Smooth muscle cell (in vitro differentiated cells): ENCODE measurements at regions not wholly inside any gene's neighbourhood (a gene's known extent, or its start where the extent isn't known, plus 50 kb on each side); places are given as distances from the start of the nearest gene placed in this dataset.

Source experiments
- DNase-seq: peaks from one replicate; lab custom pipeline; 2025; ENCODE audit not compliant: unreplicated experiment; lab: John Stamatoyannopoulos, UW
- H2AFZ ChIP-seq: fragments of 200-600 bp; sonication (generic); 2 replicates; pipeline ENCODE4 v1.6.0; 2016; ENCODE audit warnings: antibody characterized with exemption, low read depth, mild to moderate bottlenecking
- H3F3A ChIP-seq: fragments of 200-600 bp; sonication (generic); 2 replicates; pipeline ENCODE4 v1.6.0; 2017; ENCODE audit warnings: antibody characterized with exemption, low read depth
- H3K27ac ChIP-seq: fragments of 200-600 bp; sonication (generic); 2 replicates; pipeline ENCODE4 v1.5.1; 2016; ENCODE audit warnings: low read depth, mild to moderate bottlenecking
- H3K27me3 ChIP-seq: fragments of 200-600 bp; sonication (generic); 2 replicates; pipeline ENCODE4 v1.6.1; 2016; ENCODE audit warnings: low read depth, mild to moderate bottlenecking
- H3K36me3 ChIP-seq: fragments of 200-600 bp; sonication (generic); 2 replicates; pipeline ENCODE4 v1.5.1; 2016; ENCODE audit warnings: low read depth
- H3K4me1 ChIP-seq: fragments of 200-600 bp; sonication (generic); 2 replicates; pipeline ENCODE4 v1.5.1; 2016; ENCODE audit warnings: low read depth
- H3K4me2 ChIP-seq: fragments of 200-600 bp; sonication (generic); 2 replicates; pipeline ENCODE4 v1.6.0; 2016; ENCODE audit warnings: mild to moderate bottlenecking
- H3K4me3 ChIP-seq: fragments of 200-600 bp; sonication (generic); 2 replicates; pipeline ENCODE4 v1.5.1; 2016; ENCODE audit warnings: mild to moderate bottlenecking
- H3K79me2 ChIP-seq: fragments of 200-600 bp; sonication (generic); 2 replicates; pipeline ENCODE4 v1.6.0; 2016; ENCODE audit warnings: low read depth, mild to moderate bottlenecking
- H3K9ac ChIP-seq: fragments of 200-600 bp; sonication (generic); 2 replicates; pipeline ENCODE4 v1.6.0; 2016; ENCODE audit warnings: low read depth
- H3K9me3 ChIP-seq: fragments of 200-600 bp; sonication (generic); replicated peaks from 2 replicates; pipeline ENCODE4 v1.5.1; 2016; ENCODE audit warnings: low read depth
- H4K20me1 ChIP-seq: fragments of 200-600 bp; sonication (generic); 2 replicates; pipeline ENCODE4 v1.6.0; 2016; ENCODE audit warnings: low read depth
- WGBS: methylation state at CpG from one replicate; pipeline ENCODE4 v1.1.7; 2016; ENCODE audit warnings: low lambda C conversion rate; 5-methylcytosine and 5-hydroxymethylcytosine counted together
- TF ChIP-seq, protein P1 (sequence below): fragments of 200-600 bp; sonication (generic); IDR thresholded peaks from 2 replicates; pipeline ENCODE4 v1.5.1; 2017; ENCODE audit warnings: borderline replicate concordance, mild to moderate bottlenecking, antibody characterized with exemption; ENCODE audit not compliant: insufficient read depth, poor library complexity, severe bottlenecking

- no peak overlapping the region for H3K4me3 ChIP-seq
- H3K27ac ChIP-seq, result no peak overlapping the region
- TF ChIP-seq, protein P1, sequence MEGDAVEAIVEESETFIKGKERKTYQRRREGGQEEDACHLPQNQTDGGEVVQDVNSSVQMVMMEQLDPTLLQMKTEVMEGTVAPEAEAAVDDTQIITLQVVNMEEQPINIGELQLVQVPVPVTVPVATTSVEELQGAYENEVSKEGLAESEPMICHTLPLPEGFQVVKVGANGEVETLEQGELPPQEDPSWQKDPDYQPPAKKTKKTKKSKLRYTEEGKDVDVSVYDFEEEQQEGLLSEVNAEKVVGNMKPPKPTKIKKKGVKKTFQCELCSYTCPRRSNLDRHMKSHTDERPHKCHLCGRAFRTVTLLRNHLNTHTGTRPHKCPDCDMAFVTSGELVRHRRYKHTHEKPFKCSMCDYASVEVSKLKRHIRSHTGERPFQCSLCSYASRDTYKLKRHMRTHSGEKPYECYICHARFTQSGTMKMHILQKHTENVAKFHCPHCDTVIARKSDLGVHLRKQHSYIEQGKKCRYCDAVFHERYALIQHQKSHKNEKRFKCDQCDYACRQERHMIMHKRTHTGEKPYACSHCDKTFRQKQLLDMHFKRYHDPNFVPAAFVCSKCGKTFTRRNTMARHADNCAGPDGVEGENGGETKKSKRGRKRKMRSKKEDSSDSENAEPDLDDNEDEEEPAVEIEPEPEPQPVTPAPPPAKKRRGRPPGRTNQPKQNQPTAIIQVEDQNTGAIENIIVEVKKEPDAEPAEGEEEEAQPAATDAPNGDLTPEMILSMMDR, result no peak
- DNase-seq, result no peak
- no peaks in the 10 kb centered on the region for H3F3A ChIP-seq
- no peak overlapping the region for H3K9ac ChIP-seq
- H3K9me3 ChIP-seq, result no peaks in the 10 kb centered on the region
- no peaks in the 10 kb centered on the region for H4K20me1 ChIP-seq
- H3K4me2 ChIP-seq, result no peak overlapping the region
- H3K36me3 ChIP-seq, result no peaks in the 10 kb centered on the region
- no peaks in the 10 kb centered on the region for H3K79me2 ChIP-seq
- H2AFZ ChIP-seq, result no peak overlapping the region
- 80% methylated on average over 10 of the region's 10 CpGs for WGBS
- H3K4me1 ChIP-seq, result no peaks in the 10 kb centered on the region
- H3K27me3 ChIP-seq, result no peaks in the 10 kb centered on the region
These were observed 224.4 kb upstream of the PMEPA1 start for GRCh38 chr20:57934007-57934805.

GRCh38 chr20:57932227-57932864 lies 222.5 kb upstream of the PMEPA1 start:
- Histone ChIP-seq H2AFZ (no peak overlapping the region), H3F3A (no peaks in the 10 kb centered on the region), H4K20me1 (no peaks in the 10 kb centered on the region), H3K4me1 (no peaks in the 10 kb centered on the region), H3K4me2 (no peak overlapping the region), H3K4me3 (no peak overlapping the region), H3K27ac (no peak overlapping the region), H3K27me3 (no peaks in the 10 kb centered on the region), H3K79me2 (no peaks in the 10 kb centered on the region), H3K36me3 (no peaks in the 10 kb centered on the region), H3K9ac (no peak overlapping the region), H3K9me3 (no peaks in the 10 kb centered on the region)
- TF ChIP-seq, protein P1, result no peak
- DNase-seq, result no peak
- 92% methylated on average over 17 of the region's 17 CpGs for WGBS

DNA sequence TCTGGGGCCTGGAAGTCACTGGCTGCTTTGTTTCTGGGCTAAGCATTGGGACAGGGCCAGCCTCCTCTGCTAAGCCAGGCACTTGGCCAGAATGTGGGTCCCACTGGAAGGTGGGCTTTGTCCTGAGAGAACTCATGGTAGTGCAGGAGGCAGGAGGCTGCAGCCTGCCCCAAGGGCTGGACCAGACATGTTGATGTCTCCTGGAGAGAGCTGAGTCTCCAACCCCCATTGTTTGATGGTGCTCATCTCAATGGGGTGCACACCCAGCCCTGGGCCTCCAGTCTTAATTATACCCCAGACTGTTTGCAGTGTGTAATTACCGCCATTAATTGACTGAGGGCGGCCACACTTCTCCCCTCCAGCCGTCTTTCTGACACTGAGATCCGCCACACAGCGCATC lies 220.5 kb upstream of the PMEPA1 start:
- H3K36me3 ChIP-seq, result no peaks in the 10 kb centered on the region
- H3K9me3 ChIP-seq, result no peaks in the 10 kb centered on the region
- no peak overlapping the region for H3K9ac ChIP-seq
- TF ChIP-seq, protein P1, result no peak
- no peak overlapping the region for H3K4me2 ChIP-seq
- H3K4me3 ChIP-seq, result no peak overlapping the region
- DNase-seq, result no peak
- no peaks in the 10 kb centered on the region for H3K27me3 ChIP-seq
- H2AFZ ChIP-seq, result no peak overlapping the region
- H3K4me1 ChIP-seq, result no peaks in the 10 kb centered on the region
- 74% methylated on average over 5 of the region's 5 CpGs for WGBS
- no peaks in the 10 kb centered on the region for H4K20me1 ChIP-seq
- no peaks in the 10 kb centered on the region for H3K79me2 ChIP-seq
- H3K27ac ChIP-seq, result no peak overlapping the region
- H3F3A ChIP-seq, result no peaks in the 10 kb centered on the region
